ENCODE measurements at regions not wholly inside any gene's neighbourhood (a gene's known extent, or its start where the extent isn't known, plus 50 kb on each side); places are given as distances from the start of the nearest gene placed in this dataset.

GRCh38 chr21:17440969-17441368 lies 71.9 kb upstream of the CXADR start:
- Mint-ChIP-seq H3K9me3 (no peaks in the 10 kb centered on the region), H3K4me3 (no peak overlapping the region), H3K4me1 (ENCODE audit: low read depth in 2 of 2) (no peaks in the 10 kb centered on the region), H3K27me3 (peaks cover 0 to 7% of the 10 kb centered on the region in 2 donors), H3K36me3 (ENCODE audit: insufficient read depth) (no peaks in the 10 kb centered on the region), H3K27ac (no peak overlapping the region)
- DNase-seq (no peak), ATAC-seq (replicated peaks) (no peak)

DNA sequence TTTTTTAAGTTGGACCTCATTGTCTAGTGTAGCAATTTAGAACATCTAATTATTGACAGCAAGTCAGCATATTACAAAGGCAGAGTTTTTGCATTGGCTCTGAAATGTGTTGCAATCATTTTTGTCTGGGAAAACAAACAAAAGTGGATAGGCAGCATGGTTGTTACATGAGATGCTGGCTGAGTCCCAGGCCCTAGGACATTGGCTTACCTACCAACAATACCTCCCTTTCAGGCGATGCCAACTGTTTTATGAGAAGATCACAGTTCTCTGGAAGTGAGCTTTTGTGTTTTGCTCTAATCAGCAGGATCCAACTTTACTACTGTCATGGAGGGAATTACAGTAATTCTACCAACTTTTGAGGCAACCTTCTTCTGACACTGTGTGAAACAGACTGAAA lies 71.5 kb upstream of the CXADR start:
- Mint-ChIP-seq H3K4me1 (ENCODE audit: low read depth in 2 of 2) (no peaks in the 10 kb centered on the region), H3K9me3 (no peaks in the 10 kb centered on the region), H3K27ac (no peak overlapping the region), H3K4me3 (no peak overlapping the region), H3K27me3 (peaks cover 0 to 7% of the 10 kb centered on the region in 2 donors), H3K36me3 (ENCODE audit: insufficient read depth) (no peaks in the 10 kb centered on the region)
- DNase-seq (no peak), ATAC-seq (replicated peaks) (no peak)

- Mint-ChIP-seq H3K4me3 (no peak overlapping the region), H3K27me3 (peaks cover 0 to 6% of the 10 kb centered on the region in 2 donors), H3K4me1 (ENCODE audit: low read depth in 2 of 2) (no peaks in the 10 kb centered on the region), H3K27ac (no peak overlapping the region), H3K9me3 (no peaks in the 10 kb centered on the region), H3K36me3 (ENCODE audit: insufficient read depth) (no peaks in the 10 kb centered on the region)
- ATAC-seq (replicated peaks) (no peak), DNase-seq (no peak)
Measured at GRCh38 chr21:17442165-17442564, 70.7 kb upstream of the CXADR start.

- no peaks in the 10 kb centered on the region for H3K9me3 Mint-ChIP-seq
- ATAC-seq (replicated peaks), result no peak
Measured at GRCh38 chr21:17444828-17445227, 68.0 kb upstream of the CXADR start.

DNA sequence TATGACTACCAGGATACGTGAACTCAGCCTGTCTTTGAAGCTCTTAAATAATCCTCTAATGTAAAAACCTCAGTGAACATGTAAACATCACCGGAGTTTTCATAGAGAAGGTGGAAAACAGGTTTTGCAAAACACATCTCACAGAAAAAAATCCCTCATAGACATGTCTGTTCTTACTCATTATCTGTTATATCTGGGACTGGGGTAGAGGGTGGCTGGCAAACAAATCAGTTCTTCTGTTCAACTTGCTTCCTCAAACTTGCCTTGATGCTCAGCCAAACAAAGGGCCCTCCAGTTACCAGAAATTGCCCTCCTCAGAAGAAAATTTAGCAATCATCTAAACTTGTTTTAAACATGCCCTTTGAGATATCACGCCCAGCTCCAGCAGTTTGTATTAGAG lies 66.1 kb upstream of the CXADR start:
- no peak for ATAC-seq (replicated peaks)
- H3K4me1 Mint-ChIP-seq (ENCODE audit: low read depth in 2 of 2), result no peaks in the 10 kb centered on the region
- no peaks in the 10 kb centered on the region for H3K9me3 Mint-ChIP-seq
- H3K27me3 Mint-ChIP-seq, result no peaks in the 10 kb centered on the region
- H3K36me3 Mint-ChIP-seq (ENCODE audit: insufficient read depth), result no peaks in the 10 kb centered on the region
- DNase-seq, result no peak
- no peak overlapping the region for H3K27ac Mint-ChIP-seq
- no peak overlapping the region for H3K4me3 Mint-ChIP-seq

More at GRCh38 chr21:17444828-17445227, 68.0 kb upstream of the CXADR start:
- Mint-ChIP-seq H3K27me3 (no peaks in the 10 kb centered on the region), H3K4me3 (no peak overlapping the region), H3K36me3 (ENCODE audit: insufficient read depth) (no peaks in the 10 kb centered on the region), H3K27ac (no peak overlapping the region), H3K4me1 (ENCODE audit: low read depth in 2 of 2) (no peaks in the 10 kb centered on the region)
- no peak for DNase-seq

DNA sequence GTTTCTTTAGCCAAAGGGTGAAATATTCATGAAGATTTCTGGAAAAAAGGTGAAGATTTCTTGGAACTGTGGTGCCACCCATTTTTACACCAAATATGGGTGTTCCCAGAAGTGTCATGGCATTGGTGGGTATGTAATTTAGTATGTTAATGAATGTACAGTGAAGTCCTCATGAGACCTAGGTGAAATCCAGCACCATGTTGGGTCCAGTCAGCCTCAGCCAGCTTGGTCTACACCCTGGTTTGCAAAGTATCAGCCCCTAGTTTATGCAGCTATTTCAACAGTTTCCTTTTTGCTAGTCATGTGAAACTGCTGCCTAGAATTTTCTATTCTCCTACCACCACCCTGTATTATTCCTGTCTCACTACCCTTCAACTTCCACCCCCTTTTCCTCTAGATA lies 63.1 kb upstream of the CXADR start:
- ATAC-seq (replicated peaks), result no peak
- H3K4me1 Mint-ChIP-seq (ENCODE audit: low read depth in 2 of 2), result peaks cover 3 to 5% of the 10 kb centered on the region in 2 donors
- no peaks in the 10 kb centered on the region for H3K27me3 Mint-ChIP-seq
- H3K36me3 Mint-ChIP-seq (ENCODE audit: insufficient read depth), result no peaks in the 10 kb centered on the region
- no peak for DNase-seq
- no peak overlapping the region for H3K27ac Mint-ChIP-seq
- no peak overlapping the region for H3K4me3 Mint-ChIP-seq
- no peaks in the 10 kb centered on the region for H3K9me3 Mint-ChIP-seq

GRCh38 chr21:17451364-17451891 lies 61.4 kb upstream of the CXADR start:
- no peaks in the 10 kb centered on the region for H3K9me3 Mint-ChIP-seq
- H3K36me3 Mint-ChIP-seq (ENCODE audit: insufficient read depth), result no peaks in the 10 kb centered on the region
- ATAC-seq (replicated peaks) (no peak), DNase-seq (no peak)
- no peak overlapping the region for H3K4me3 Mint-ChIP-seq
- H3K4me1 Mint-ChIP-seq (ENCODE audit: low read depth in 2 of 2), result peaks cover 5% of the 10 kb centered on the region in 2 donors
- H3K27ac Mint-ChIP-seq, result no peak overlapping the region
- H3K27me3 Mint-ChIP-seq, result no peaks in the 10 kb centered on the region

- Mint-ChIP-seq H3K4me3 (no peak overlapping the region), H3K27me3 (peaks cover 0 to 2% of the 10 kb centered on the region in 2 donors), H3K9me3 (no peaks in the 10 kb centered on the region), H3K27ac (no peak overlapping the region), H3K4me1 (ENCODE audit: low read depth in 2 of 2) (peaks cover 5% of the 10 kb centered on the region in 2 donors), H3K36me3 (ENCODE audit: insufficient read depth) (no peaks in the 10 kb centered on the region)
- no peak for DNase-seq
- ATAC-seq (replicated peaks), result no peak
Measured at GRCh38 chr21:17454315-17455027, 58.4 kb upstream of the CXADR start.

DNA sequence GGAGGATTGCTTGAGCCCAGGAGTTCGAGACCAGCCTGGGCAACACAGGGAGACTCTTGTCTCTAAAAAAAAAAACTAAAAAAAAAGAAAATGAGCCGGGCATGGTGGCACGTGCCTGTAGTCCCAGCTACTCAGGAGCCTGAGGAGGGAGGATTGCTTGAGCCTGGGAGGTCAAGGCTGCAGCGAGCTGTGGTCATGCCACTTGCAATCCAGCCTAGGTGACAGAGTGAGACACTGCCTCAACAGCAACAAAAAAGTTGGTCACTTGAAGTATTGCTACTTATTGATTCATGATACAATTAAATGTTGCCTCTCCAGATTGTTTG lies 57.9 kb upstream of the CXADR start:
- DNase-seq (no peak), ATAC-seq (replicated peaks) (no peak)
- Mint-ChIP-seq H3K27ac (no peak overlapping the region), H3K27me3 (peaks cover 0 to 4% of the 10 kb centered on the region in 2 donors), H3K36me3 (ENCODE audit: insufficient read depth) (no peaks in the 10 kb centered on the region), H3K4me3 (no peak overlapping the region), H3K4me1 (ENCODE audit: low read depth in 2 of 2) (peaks cover 5% of the 10 kb centered on the region in 2 donors), H3K9me3 (no peaks in the 10 kb centered on the region)

- no peak for DNase-seq
- Mint-ChIP-seq H3K4me1 (ENCODE audit: low read depth in 2 of 2) (peaks cover 5% of the 10 kb centered on the region in 2 donors), H3K9me3 (no peaks in the 10 kb centered on the region), H3K27me3 (peaks cover 0 to 4% of the 10 kb centered on the region in 2 donors), H3K27ac (no peak overlapping the region), H3K4me3 (no peak overlapping the region), H3K36me3 (ENCODE audit: insufficient read depth) (no peaks in the 10 kb centered on the region)
- ATAC-seq (replicated peaks), result no peak
Measured at GRCh38 chr21:17455451-17455850, 57.4 kb upstream of the CXADR start.

DNA sequence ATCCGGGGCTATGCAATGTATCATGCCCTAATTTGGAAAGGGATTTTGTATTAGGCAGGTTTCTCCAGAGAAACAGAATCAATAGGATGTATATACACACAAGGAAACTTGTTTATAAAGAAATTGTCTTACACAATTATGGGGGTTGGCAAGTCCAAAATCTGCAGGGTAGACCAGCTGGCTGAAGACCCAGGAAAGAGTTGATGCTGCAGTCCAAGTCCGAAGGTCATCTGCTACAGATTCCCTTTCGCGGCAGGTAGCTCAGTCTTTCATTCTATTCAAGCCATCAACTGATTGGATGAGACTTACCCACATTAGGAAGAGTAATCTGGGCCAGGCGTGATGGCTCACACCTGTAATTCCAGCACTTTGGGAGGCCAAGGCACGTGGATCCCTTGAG lies 54.6 kb upstream of the CXADR start:
- no peaks in the 10 kb centered on the region for H3K9me3 Mint-ChIP-seq
- DNase-seq (no peak), ATAC-seq (replicated peaks) (no peak)
- no peaks in the 10 kb centered on the region for H3K36me3 Mint-ChIP-seq (ENCODE audit: insufficient read depth)
- H3K4me1 Mint-ChIP-seq (ENCODE audit: low read depth in 2 of 2), result peaks cover 5% of the 10 kb centered on the region in 2 donors
- no peak overlapping the region for H3K27ac Mint-ChIP-seq
- H3K27me3 Mint-ChIP-seq, result peaks cover 0 to 4% of the 10 kb centered on the region in 2 donors
- no peak overlapping the region for H3K4me3 Mint-ChIP-seq

DNA sequence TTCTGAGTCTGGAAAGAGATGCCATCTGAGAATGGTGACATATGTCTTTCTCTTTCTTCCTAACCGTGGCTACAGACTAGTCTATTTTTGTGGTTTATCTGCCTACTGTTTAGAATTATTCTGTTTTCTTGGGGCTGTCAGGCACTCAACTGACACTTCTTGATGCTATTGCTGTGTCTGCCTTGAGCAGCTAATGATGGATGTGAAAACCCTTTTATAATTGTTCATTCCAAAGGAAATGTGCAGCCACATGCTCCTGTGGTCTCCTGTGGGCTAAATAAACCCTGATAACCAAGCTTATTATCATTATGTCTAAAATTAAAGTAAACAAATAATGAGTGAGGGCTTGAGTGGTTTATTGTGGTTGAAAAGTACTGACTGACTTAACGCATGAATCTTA lies 52.7 kb upstream of the CXADR start:
- H3K4me3 Mint-ChIP-seq, result no peak overlapping the region
- H3K9me3 Mint-ChIP-seq, result no peaks in the 10 kb centered on the region
- peaks cover 0 to 4% of the 10 kb centered on the region in 2 donors for H3K27me3 Mint-ChIP-seq
- no peaks in the 10 kb centered on the region for H3K4me1 Mint-ChIP-seq (ENCODE audit: low read depth in 2 of 2)
- H3K36me3 Mint-ChIP-seq (ENCODE audit: insufficient read depth), result no peaks in the 10 kb centered on the region
- H3K27ac Mint-ChIP-seq, result no peak overlapping the region
- no peak for DNase-seq
- ATAC-seq (replicated peaks), result no peak

GRCh38 chr21:17461014-17461413 lies 51.8 kb upstream of the CXADR start:
- ATAC-seq (replicated peaks) (no peak), DNase-seq (no peak)
- Mint-ChIP-seq H3K27ac (no peak overlapping the region), H3K27me3 (peaks cover 0 to 4% of the 10 kb centered on the region in 2 donors), H3K9me3 (no peaks in the 10 kb centered on the region), H3K4me3 (no peak overlapping the region), H3K4me1 (ENCODE audit: low read depth in 2 of 2) (no peaks in the 10 kb centered on the region), H3K36me3 (ENCODE audit: insufficient read depth) (no peaks in the 10 kb centered on the region)

DNA sequence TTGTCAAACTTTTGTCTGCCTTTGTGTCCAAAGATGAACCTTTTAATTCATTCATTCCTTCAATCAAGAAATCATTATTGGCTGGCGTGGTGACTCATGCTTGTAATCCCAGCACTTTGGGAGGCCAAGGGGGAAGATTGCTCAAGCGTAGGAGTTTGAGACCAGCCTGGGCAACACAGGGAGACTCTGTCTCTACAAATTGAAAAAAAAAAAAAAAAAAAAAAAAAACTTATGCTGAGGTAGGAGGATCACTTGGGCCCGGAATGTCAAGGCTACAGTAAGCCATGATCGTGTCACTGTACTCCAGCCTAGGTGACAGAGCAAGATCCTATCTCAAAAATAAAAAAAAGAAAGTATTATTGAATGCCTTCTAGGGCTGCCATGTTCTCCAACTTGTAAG lies 51.3 kb upstream of the CXADR start:
- Mint-ChIP-seq H3K4me3 (no peak overlapping the region), H3K27ac (no peak overlapping the region), H3K9me3 (no peaks in the 10 kb centered on the region), H3K27me3 (peaks cover 0 to 4% of the 10 kb centered on the region in 2 donors), H3K36me3 (ENCODE audit: insufficient read depth) (no peaks in the 10 kb centered on the region), H3K4me1 (ENCODE audit: low read depth in 2 of 2) (no peaks in the 10 kb centered on the region)
- DNase-seq (no peak), ATAC-seq (replicated peaks) (no peak)

Measured in effector memory CD8-positive, alpha-beta T cell (primary cell).